ENCODE measurements at regions not wholly inside any gene's neighbourhood (a gene's known extent, or its start where the extent isn't known, plus 50 kb on each side); places are given as distances from the start of the nearest gene placed in this dataset.

- H3K4me3 ChIP-seq, result no peak overlapping the region
- ATAC-seq, result no peak
- H3K9me3 ChIP-seq, result no peaks in the 10 kb centered on the region
- DNase-seq, result no peak
- intact Hi-C loops (cut with DNase I, micrococcal nuclease), result no loop called here
- no peaks in the 10 kb centered on the region for H3K4me1 ChIP-seq (ENCODE audit: low read depth)
- H3K36me3 ChIP-seq (ENCODE audit: low read depth), result no peaks in the 10 kb centered on the region
- TF ChIP-seq CTCF (IDR thresholded peaks at IDR 0.05), result no peak
Measured at GRCh38 chr9:88784960-88785359, 206.3 kb upstream of the S1PR3 start.

GRCh38 chr9:88786291-88787079 lies 204.8 kb upstream of the S1PR3 start:
- Histone ChIP-seq H3K36me3 (ENCODE audit: low read depth) (no peaks in the 10 kb centered on the region), H3K4me1 (ENCODE audit: low read depth) (no peaks in the 10 kb centered on the region), H3K9me3 (no peaks in the 10 kb centered on the region), H3K4me3 (no peak overlapping the region)
- no peak for TF ChIP-seq CTCF (IDR thresholded peaks at IDR 0.05)
- ATAC-seq, result no peak
- intact Hi-C loops (cut with DNase I, micrococcal nuclease), result no loop called here
- DNase-seq, result no peak

GRCh38 chr9:88789785-88790184 lies 201.5 kb upstream of the S1PR3 start:
- H3K4me1 ChIP-seq (ENCODE audit: low read depth), result no peaks in the 10 kb centered on the region
- TF ChIP-seq CTCF (IDR thresholded peaks at IDR 0.05), result no peak
- DNase-seq (no peak), ATAC-seq (no peak)
- intact Hi-C loops (cut with DNase I, micrococcal nuclease), result no loop called here
- no peaks in the 10 kb centered on the region for H3K36me3 ChIP-seq (ENCODE audit: low read depth)
- no peaks in the 10 kb centered on the region for H3K9me3 ChIP-seq
- H3K4me3 ChIP-seq, result no peak overlapping the region

GRCh38 chr9:88791105-88791805 lies 200.0 kb upstream of the S1PR3 start:
- H3K36me3 ChIP-seq (ENCODE audit: low read depth), result no peaks in the 10 kb centered on the region
- H3K9me3 ChIP-seq, result no peaks in the 10 kb centered on the region
- no peak overlapping the region for H3K4me3 ChIP-seq
- TF ChIP-seq CTCF (IDR thresholded peaks at IDR 0.05), result no peak
- intact Hi-C loops (cut with DNase I, micrococcal nuclease), result no loop called here
- no peaks in the 10 kb centered on the region for H3K4me1 ChIP-seq (ENCODE audit: low read depth)
- no peak for DNase-seq
- ATAC-seq, result no peak

- Histone ChIP-seq H3K36me3 (ENCODE audit: low read depth) (no peaks in the 10 kb centered on the region), H3K4me1 (ENCODE audit: low read depth) (no peaks in the 10 kb centered on the region), H3K9me3 (no peaks in the 10 kb centered on the region), H3K4me3 (no peak overlapping the region)
- intact Hi-C loops (cut with DNase I, micrococcal nuclease), result no loop called here
- ATAC-seq (no peak), DNase-seq (no peak)
- TF ChIP-seq CTCF (IDR thresholded peaks at IDR 0.05), result no peak
Measured at GRCh38 chr9:88792502-88792901, 198.8 kb upstream of the S1PR3 start.

All from mucosa of descending colon (tissue), 3 donors.